ENCODE measurements at regions not wholly inside any gene's neighbourhood (a gene's known extent, or its start where the extent isn't known, plus 50 kb on each side); places are given as distances from the start of the nearest gene placed in this dataset.

DNA sequence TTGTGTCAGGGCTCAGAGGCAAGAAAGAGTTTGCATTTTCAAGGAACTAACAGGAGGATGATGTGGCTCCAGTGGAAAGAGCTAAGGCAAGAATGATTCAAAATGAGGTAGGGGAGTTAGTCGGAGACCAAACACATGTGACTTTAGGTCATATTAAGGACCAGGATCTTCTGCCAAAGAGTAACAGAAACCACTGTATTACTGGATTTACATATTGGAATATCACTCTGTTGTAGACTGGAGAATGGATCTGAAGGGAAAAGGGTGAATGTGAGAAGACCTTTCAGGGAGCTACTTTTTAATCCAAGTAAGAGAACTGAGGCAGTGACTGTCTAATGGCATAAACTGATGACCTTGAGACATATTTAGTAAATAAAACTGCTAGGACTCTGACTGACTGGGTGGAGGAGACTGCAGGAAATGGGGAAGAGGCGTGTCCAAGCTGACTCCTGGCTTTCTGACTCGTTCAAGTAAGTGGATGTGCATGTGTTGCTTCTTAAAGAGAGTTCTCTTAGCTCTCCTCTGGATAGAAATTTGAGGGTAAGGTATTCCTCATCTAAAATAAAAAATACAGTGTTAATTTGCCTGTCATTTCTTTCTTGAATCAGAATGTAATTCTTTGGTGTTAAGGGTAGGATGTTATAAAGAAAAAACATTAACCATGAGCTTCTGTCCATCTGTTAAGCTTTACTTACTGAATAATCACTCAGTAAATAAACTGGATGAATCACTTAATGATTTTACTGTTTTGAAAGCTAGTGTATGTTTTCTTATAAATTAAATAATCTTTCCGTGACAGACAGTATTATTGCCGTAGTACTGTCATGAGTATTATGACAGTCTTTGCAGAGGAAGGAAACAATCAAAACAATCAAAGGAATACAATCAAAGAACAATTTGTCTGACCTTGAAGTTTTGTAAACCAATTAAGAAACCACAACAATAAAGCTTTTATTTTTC, 58.3 kb upstream of the CFAP20DC start:
- H3K4me3 ChIP-seq (ENCODE audit: low read depth, low read length), result no peak overlapping the region
- peak; percentile 26 for DNase-seq (ENCODE audit: low read depth)
- TF ChIP-seq, protein P1, sequence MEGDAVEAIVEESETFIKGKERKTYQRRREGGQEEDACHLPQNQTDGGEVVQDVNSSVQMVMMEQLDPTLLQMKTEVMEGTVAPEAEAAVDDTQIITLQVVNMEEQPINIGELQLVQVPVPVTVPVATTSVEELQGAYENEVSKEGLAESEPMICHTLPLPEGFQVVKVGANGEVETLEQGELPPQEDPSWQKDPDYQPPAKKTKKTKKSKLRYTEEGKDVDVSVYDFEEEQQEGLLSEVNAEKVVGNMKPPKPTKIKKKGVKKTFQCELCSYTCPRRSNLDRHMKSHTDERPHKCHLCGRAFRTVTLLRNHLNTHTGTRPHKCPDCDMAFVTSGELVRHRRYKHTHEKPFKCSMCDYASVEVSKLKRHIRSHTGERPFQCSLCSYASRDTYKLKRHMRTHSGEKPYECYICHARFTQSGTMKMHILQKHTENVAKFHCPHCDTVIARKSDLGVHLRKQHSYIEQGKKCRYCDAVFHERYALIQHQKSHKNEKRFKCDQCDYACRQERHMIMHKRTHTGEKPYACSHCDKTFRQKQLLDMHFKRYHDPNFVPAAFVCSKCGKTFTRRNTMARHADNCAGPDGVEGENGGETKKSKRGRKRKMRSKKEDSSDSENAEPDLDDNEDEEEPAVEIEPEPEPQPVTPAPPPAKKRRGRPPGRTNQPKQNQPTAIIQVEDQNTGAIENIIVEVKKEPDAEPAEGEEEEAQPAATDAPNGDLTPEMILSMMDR (conservative IDR thresholded peaks at IDR 0.05; ENCODE audit: low read depth, low read length), result no peak

DNA sequence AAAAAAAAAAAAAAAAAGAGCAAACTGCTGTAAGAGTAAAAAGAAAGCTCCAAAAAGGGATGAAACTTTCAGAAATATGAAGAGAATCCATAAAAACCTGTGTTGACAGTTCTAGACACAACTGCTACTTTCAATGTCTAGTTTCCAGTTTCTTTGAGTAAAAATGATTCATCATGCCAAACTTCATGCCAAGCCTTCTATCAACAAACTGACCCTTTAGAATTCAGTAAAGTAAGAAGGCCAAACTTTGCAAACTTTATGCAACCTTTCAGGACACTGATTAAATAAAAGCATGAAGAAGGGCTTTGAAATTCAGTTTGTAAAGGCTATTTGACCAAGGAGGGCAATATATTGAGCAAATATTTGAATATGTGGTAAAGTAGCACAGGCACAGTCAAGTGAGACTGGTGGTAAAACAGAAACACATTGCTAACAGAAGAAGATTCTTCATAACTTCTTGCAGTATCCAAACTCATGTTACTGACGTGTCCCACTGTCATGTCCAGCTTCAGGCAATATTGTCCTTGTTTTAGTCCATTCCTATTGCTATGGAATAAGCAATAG, 56.3 kb upstream of the CFAP20DC start:
- DNase-seq (ENCODE audit: low read depth), result no peak
- H3K4me3 ChIP-seq (ENCODE audit: low read depth, low read length), result no peak overlapping the region
- TF ChIP-seq, protein P1 (conservative IDR thresholded peaks at IDR 0.05; ENCODE audit: low read depth, low read length), result no peak

DNA sequence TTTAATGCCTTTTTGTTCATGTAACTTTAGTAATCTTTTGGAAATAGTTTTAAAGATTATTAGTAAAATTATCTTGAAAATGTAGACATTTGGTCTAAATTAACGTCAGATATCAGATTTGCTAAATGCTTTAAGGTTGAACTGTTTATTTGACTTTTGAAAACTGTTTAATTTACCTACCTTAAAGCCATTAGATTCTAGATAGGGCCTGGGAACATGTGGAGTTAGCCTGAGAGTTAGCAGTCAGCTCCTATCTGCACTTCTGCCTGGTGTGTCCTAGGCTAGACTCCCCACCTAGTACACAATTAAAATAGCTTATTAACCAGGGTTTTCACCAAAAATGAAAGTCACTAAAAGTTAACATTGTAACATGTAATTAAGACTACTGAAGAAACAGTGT, 53.7 kb upstream of the CFAP20DC start:
- DNase-seq (ENCODE audit: low read depth), result no peak
- H3K4me3 ChIP-seq (ENCODE audit: low read depth, low read length), result no peak overlapping the region
- TF ChIP-seq, protein P1 (conservative IDR thresholded peaks at IDR 0.05; ENCODE audit: low read depth, low read length), result no peak

DNA sequence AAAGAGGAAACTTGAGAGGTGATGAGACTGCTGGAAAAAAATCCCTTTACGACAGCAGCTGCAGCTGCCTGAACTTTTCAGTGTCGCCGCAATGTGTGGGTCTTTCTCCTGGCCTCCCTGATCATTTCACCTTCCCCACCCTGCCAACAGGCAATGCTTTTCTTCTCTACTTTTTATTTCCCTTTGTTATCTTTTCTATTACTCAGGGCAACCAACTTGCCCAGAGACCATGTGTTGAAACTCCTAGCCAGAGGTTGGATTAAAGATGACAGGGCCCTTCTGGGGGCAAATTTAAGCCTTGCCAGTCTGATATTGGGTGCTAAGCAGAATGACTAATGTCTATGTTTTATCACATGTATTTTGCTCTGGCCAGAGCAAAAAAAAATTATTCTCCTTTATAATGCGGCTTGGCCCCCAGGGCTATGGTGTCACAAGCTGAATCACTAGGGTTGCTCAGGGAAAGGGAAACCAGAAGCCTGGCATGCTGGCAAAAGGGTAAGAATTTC, 51.5 kb upstream of the CFAP20DC start:
- no peak overlapping the region for H3K4me3 ChIP-seq (ENCODE audit: low read depth, low read length)
- DNase-seq (ENCODE audit: low read depth), result no peak
- TF ChIP-seq, protein P1 (conservative IDR thresholded peaks at IDR 0.05; ENCODE audit: low read depth, low read length), result no peak

Data from choroid plexus epithelial cell (primary cell).